ENCODE measurements at regions not wholly inside any gene's neighbourhood (a gene's known extent, or its start where the extent isn't known, plus 50 kb on each side); places are given as distances from the start of the nearest gene placed in this dataset.

- Histone ChIP-seq H3K36me3 (replicated peaks in 1 of 2; ENCODE audit: control insufficient read depth in 1 of 2, insufficient read depth in 2 of 2, low read length in 2 of 2) (no peaks in the 10 kb centered on the region), H3K27me3 (ENCODE audit: control insufficient read depth in 1 of 2, insufficient read depth in 2 of 2, low read length in 2 of 2) (peaks cover 0 to under 1% of the 10 kb centered on the region in 2 experiments; a peak in 1 of 5 replicates), H3K9me3 (ENCODE audit: low read length) (no peaks in the 10 kb centered on the region), H3K4me1 (ENCODE audit: insufficient read depth, low read length) (no peaks in the 10 kb centered on the region), H3K9ac (ENCODE audit: insufficient read depth, low read depth, low read length) (no peak overlapping the region), H3K27ac (ENCODE audit: extremely low read length, insufficient read depth, low read length) (no peak overlapping the region), H4K20me1 (ENCODE audit: insufficient read depth, low read length) (no peaks in the 10 kb centered on the region), H3K4me2 (ENCODE audit: low read depth, low read length) (no peak overlapping the region), H2AFZ (ENCODE audit: low read length) (no peak overlapping the region), H3K4me3 (replicated peaks in 1 of 3; ENCODE audit: insufficient read depth in 1 of 3, low read depth in 2 of 3, low read length in 3 of 3) (no peak overlapping the region), H3K79me2 (ENCODE audit: insufficient read depth, low read length) (no peaks in the 10 kb centered on the region)
- in situ Hi-C loops (cut with HindIII; ENCODE audit: extremely low pct_ligation_motif_present, low pct_unique_long_range_greater_than_20kb), result no loop called here
- DNase-seq (ENCODE audit: low spot score) (no peak), FAIRE-seq (no peak), ATAC-seq (no peak)
- BruUV-seq (replicated peaks), result no TSS peak
- POLR2A ChIA-PET, result no interaction called here
- intact Hi-C loops (cut with micrococcal nuclease; ENCODE audit: unreplicated experiment), result no loop called here
- CTCF ChIA-PET (ENCODE audit: low intra/inter-chr PET ratio, low total read pairs), result no interaction called here
- no peak for TF ChIP-seq MBD4 (IDR thresholded peaks at IDR 0.05; ENCODE audit: borderline replicate concordance, low read length)
- TF ChIP-seq PLRG1 (conservative IDR thresholded peaks at IDR 0.05), result no peak
- no peak for TF ChIP-seq ARNT2 (CRISPR knock-in tag; IDR thresholded peaks at IDR 0.05; ENCODE audit: low read depth)
- TF ChIP-seq JUNB (CRISPR knock-in tag; IDR thresholded peaks at IDR 0.05; ENCODE audit: borderline replicate concordance), result no peak
- TF ChIP-seq HHEX (CRISPR knock-in tag; IDR thresholded peaks at IDR 0.05), result no peak
- TF ChIP-seq, protein P1, sequence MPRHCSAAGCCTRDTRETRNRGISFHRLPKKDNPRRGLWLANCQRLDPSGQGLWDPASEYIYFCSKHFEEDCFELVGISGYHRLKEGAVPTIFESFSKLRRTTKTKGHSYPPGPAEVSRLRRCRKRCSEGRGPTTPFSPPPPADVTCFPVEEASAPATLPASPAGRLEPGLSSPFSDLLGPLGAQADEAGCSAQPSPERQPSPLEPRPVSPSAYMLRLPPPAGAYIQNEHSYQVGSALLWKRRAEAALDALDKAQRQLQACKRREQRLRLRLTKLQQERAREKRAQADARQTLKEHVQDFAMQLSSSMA (CRISPR knock-in tag; IDR thresholded peaks at IDR 0.05), result no peak
- TF ChIP-seq BATF2 (CRISPR knock-in tag; IDR thresholded peaks at IDR 0.05), result no peak
- TF ChIP-seq ZBTB7A (CRISPR knock-in tag; IDR thresholded peaks at IDR 0.05), result no peak
- TF ChIP-seq, protein P2, sequence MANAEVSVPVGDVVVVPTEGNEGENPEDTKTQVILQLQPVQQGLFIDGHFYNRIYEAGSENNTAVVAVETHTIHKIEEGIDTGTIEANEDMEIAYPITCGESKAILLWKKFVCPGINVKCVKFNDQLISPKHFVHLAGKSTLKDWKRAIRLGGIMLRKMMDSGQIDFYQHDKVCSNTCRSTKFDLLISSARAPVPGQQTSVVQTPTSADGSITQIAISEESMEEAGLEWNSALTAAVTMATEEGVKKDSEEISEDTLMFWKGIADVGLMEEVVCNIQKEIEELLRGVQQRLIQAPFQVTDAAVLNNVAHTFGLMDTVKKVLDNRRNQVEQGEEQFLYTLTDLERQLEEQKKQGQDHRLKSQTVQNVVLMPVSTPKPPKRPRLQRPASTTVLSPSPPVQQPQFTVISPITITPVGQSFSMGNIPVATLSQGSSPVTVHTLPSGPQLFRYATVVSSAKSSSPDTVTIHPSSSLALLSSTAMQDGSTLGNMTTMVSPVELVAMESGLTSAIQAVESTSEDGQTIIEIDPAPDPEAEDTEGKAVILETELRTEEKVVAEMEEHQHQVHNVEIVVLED (CRISPR knock-in tag; IDR thresholded peaks at IDR 0.05; ENCODE audit: borderline replicate concordance), result no peak
- no peak for TF ChIP-seq FOXA3 (CRISPR knock-in tag; IDR thresholded peaks at IDR 0.05)
- TF ChIP-seq ERF (CRISPR knock-in tag; IDR thresholded peaks at IDR 0.05), result no peak
- TF ChIP-seq, protein P3, sequence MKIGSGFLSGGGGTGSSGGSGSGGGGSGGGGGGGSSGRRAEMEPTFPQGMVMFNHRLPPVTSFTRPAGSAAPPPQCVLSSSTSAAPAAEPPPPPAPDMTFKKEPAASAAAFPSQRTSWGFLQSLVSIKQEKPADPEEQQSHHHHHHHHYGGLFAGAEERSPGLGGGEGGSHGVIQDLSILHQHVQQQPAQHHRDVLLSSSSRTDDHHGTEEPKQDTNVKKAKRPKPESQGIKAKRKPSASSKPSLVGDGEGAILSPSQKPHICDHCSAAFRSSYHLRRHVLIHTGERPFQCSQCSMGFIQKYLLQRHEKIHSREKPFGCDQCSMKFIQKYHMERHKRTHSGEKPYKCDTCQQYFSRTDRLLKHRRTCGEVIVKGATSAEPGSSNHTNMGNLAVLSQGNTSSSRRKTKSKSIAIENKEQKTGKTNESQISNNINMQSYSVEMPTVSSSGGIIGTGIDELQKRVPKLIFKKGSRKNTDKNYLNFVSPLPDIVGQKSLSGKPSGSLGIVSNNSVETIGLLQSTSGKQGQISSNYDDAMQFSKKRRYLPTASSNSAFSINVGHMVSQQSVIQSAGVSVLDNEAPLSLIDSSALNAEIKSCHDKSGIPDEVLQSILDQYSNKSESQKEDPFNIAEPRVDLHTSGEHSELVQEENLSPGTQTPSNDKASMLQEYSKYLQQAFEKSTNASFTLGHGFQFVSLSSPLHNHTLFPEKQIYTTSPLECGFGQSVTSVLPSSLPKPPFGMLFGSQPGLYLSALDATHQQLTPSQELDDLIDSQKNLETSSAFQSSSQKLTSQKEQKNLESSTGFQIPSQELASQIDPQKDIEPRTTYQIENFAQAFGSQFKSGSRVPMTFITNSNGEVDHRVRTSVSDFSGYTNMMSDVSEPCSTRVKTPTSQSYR (CRISPR knock-in tag; IDR thresholded peaks at IDR 0.05; ENCODE audit: borderline replicate concordance), result no peak
- no peak for TF ChIP-seq NCOA2 (CRISPR knock-in tag; IDR thresholded peaks at IDR 0.05)
- TF ChIP-seq DMAP1 (CRISPR knock-in tag; IDR thresholded peaks at IDR 0.05), result no peak
- no peak for TF ChIP-seq GPN1 (CRISPR knock-in tag; IDR thresholded peaks at IDR 0.05; ENCODE audit: borderline replicate concordance)
- TF ChIP-seq NFATC3 (CRISPR knock-in tag; IDR thresholded peaks at IDR 0.05), result no peak
- TF ChIP-seq, protein P4, sequence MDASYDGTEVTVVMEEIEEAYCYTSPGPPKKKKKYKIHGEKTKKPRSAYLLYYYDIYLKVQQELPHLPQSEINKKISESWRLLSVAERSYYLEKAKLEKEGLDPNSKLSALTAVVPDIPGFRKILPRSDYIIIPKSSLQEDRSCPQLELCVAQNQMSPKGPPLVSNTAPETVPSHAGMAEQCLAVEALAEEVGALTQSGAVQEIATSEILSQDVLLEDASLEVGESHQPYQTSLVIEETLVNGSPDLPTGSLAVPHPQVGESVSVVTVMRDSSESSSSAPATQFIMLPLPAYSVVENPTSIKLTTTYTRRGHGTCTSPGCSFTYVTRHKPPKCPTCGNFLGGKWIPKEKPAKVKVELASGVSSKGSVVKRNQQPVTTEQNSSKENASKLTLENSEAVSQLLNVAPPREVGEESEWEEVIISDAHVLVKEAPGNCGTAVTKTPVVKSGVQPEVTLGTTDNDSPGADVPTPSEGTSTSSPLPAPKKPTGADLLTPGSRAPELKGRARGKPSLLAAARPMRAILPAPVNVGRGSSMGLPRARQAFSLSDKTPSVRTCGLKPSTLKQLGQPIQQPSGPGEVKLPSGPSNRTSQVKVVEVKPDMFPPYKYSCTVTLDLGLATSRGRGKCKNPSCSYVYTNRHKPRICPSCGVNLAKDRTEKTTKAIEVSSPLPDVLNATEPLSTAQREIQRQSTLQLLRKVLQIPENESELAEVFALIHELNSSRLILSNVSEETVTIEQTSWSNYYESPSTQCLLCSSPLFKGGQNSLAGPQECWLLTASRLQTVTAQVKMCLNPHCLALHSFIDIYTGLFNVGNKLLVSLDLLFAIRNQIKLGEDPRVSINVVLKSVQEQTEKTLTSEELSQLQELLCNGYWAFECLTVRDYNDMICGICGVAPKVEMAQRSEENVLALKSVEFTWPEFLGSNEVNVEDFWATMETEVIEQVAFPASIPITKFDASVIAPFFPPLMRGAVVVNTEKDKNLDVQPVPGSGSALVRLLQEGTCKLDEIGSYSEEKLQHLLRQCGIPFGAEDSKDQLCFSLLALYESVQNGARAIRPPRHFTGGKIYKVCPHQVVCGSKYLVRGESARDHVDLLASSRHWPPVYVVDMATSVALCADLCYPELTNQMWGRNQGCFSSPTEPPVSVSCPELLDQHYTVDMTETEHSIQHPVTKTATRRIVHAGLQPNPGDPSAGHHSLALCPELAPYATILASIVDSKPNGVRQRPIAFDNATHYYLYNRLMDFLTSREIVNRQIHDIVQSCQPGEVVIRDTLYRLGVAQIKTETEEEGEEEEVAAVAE (CRISPR knock-in tag; IDR thresholded peaks at IDR 0.05; ENCODE audit: borderline replicate concordance), result no peak
- TF ChIP-seq ZNF564 (CRISPR knock-in tag; IDR thresholded peaks at IDR 0.05), result no peak
These were observed 307.7 kb upstream of the TNP1 start for GRCh38 chr2:217167531-217167930.
